WI38 (cell line): ENCODE measurements at regions not wholly inside any gene's neighbourhood (a gene's known extent, or its start where the extent isn't known, plus 50 kb on each side); places are given as distances from the start of the nearest gene placed in this dataset.

Source experiments
- H3K4me3 ChIP-seq: 2 replicates; pipeline ENCODE4 v1.5.1; 2011; ENCODE audit warnings: low read depth, mild to moderate bottlenecking, control low read depth, low read length
- CTCF ChIP-seq: IDR thresholded peaks from 2 replicates; pipeline ENCODE4 v1.5.1; 2012; ENCODE audit warnings: low read depth, mild to moderate bottlenecking, control low read depth, low read length

GRCh38 chr10:128825626-128826025 lies 641.4 kb upstream of the MGMT start:
- H3K4me3 ChIP-seq, result no peak overlapping the region
- no peak for TF ChIP-seq CTCF

GRCh38 chr10:128833671-128834070 lies 633.4 kb upstream of the MGMT start:
- no peak for TF ChIP-seq CTCF
- no peak overlapping the region for H3K4me3 ChIP-seq

GRCh38 chr10:128835361-128835760 lies 631.7 kb upstream of the MGMT start:
- H3K4me3 ChIP-seq, result no peak overlapping the region
- TF ChIP-seq CTCF, result no peak

- no peak overlapping the region for H3K4me3 ChIP-seq
- no peak for TF ChIP-seq CTCF
These were observed 629.6 kb upstream of the MGMT start for GRCh38 chr10:128837478-128837877.

GRCh38 chr10:128839134-128839533 lies 627.9 kb upstream of the MGMT start:
- H3K4me3 ChIP-seq, result no peak overlapping the region
- TF ChIP-seq CTCF, result no peak

- no peak for TF ChIP-seq CTCF
- no peak overlapping the region for H3K4me3 ChIP-seq
These were observed 627.3 kb upstream of the MGMT start for GRCh38 chr10:128839701-128840100.

GRCh38 chr10:128843972-128844371 lies 623.1 kb upstream of the MGMT start:
- no peak overlapping the region for H3K4me3 ChIP-seq
- TF ChIP-seq CTCF, result no peak
